ENCODE measurements at regions not wholly inside any gene's neighbourhood (a gene's known extent, or its start where the extent isn't known, plus 50 kb on each side); places are given as distances from the start of the nearest gene placed in this dataset.
"Not testable (repeated sequence)": the region's sequence is repeated elsewhere in the genome, so short reads cannot be mapped to it uniquely, and the experiment has no call there.

GRCh38 chr2:150060341-150060740 lies 427.1 kb downstream of the RND3 start:
- H3K27me3 ChIP-seq (ENCODE audit: control insufficient read depth in 2 of 2, insufficient read depth in 2 of 2, low read length in 2 of 2): no peaks in the 10 kb centered on the region
- no peaks in the 10 kb centered on the region for H3K4me1 ChIP-seq (ENCODE audit: control insufficient read depth in 2 of 2, insufficient read depth in 2 of 2, low read length in 2 of 2)
- no peaks in the 10 kb centered on the region for H3K36me3 ChIP-seq (ENCODE audit: control insufficient read depth in 2 of 2, insufficient read depth in 2 of 2, low read length in 2 of 2)
- no peaks in the 10 kb centered on the region for H3K9me3 ChIP-seq (ENCODE audit: control insufficient read depth in 2 of 2, low read length in 2 of 2)
- no peak overlapping the region for H3K27ac ChIP-seq (ENCODE audit: low read depth in 2 of 2, low read length in 2 of 2)
- H3K9ac ChIP-seq (ENCODE audit: low read depth in 1 of 2, low read length in 2 of 2): no peak overlapping the region
- H3K4me3 ChIP-seq (ENCODE audit: low read length in 2 of 2): no peak overlapping the region

GRCh38 chr2:150059676-150060075 lies 427.8 kb downstream of the RND3 start:
- H3K9me3 ChIP-seq (ENCODE audit: control insufficient read depth in 2 of 2, low read length in 2 of 2); H3K36me3 ChIP-seq (ENCODE audit: control insufficient read depth in 2 of 2, insufficient read depth in 2 of 2, low read length in 2 of 2); H3K9ac ChIP-seq (ENCODE audit: low read depth in 1 of 2, low read length in 2 of 2); H3K27me3 ChIP-seq (ENCODE audit: control insufficient read depth in 2 of 2, insufficient read depth in 2 of 2, low read length in 2 of 2); H3K4me3 ChIP-seq (ENCODE audit: low read length in 2 of 2); H3K27ac ChIP-seq (ENCODE audit: low read depth in 2 of 2, low read length in 2 of 2); H3K4me1 ChIP-seq (ENCODE audit: control insufficient read depth in 2 of 2, insufficient read depth in 2 of 2, low read length in 2 of 2): not testable (repeated sequence)

- Histone ChIP-seq H3K27me3 (ENCODE audit: control insufficient read depth in 2 of 2, insufficient read depth in 2 of 2, low read length in 2 of 2) (no peaks in the 10 kb centered on the region), H3K9me3 (ENCODE audit: control insufficient read depth in 2 of 2, low read length in 2 of 2) (no peaks in the 10 kb centered on the region), H3K36me3 (ENCODE audit: control insufficient read depth in 2 of 2, insufficient read depth in 2 of 2, low read length in 2 of 2) (no peaks in the 10 kb centered on the region), H3K4me3 (ENCODE audit: low read length in 2 of 2) (no peak overlapping the region), H3K4me1 (ENCODE audit: control insufficient read depth in 2 of 2, insufficient read depth in 2 of 2, low read length in 2 of 2) (no peaks in the 10 kb centered on the region), H3K27ac (ENCODE audit: low read depth in 2 of 2, low read length in 2 of 2) (no peak overlapping the region), H3K9ac (ENCODE audit: low read depth in 1 of 2, low read length in 2 of 2) (no peak overlapping the region)
Observed at GRCh38 chr2:150052457-150052856, 435.0 kb downstream of the RND3 start.

- H3K4me3 ChIP-seq (ENCODE audit: low read length in 2 of 2): no peak overlapping the region
- H3K27ac ChIP-seq (ENCODE audit: low read depth in 2 of 2, low read length in 2 of 2): no peak overlapping the region
- H3K9ac ChIP-seq (ENCODE audit: low read depth in 1 of 2, low read length in 2 of 2): no peak overlapping the region
- H3K27me3 ChIP-seq (ENCODE audit: control insufficient read depth in 2 of 2, insufficient read depth in 2 of 2, low read length in 2 of 2): no peaks in the 10 kb centered on the region
- no peaks in the 10 kb centered on the region for H3K36me3 ChIP-seq (ENCODE audit: control insufficient read depth in 2 of 2, insufficient read depth in 2 of 2, low read length in 2 of 2)
- no peaks in the 10 kb centered on the region for H3K4me1 ChIP-seq (ENCODE audit: control insufficient read depth in 2 of 2, insufficient read depth in 2 of 2, low read length in 2 of 2)
- no peaks in the 10 kb centered on the region for H3K9me3 ChIP-seq (ENCODE audit: control insufficient read depth in 2 of 2, low read length in 2 of 2)
Observed at GRCh38 chr2:150051004-150051403, 436.5 kb downstream of the RND3 start.

- no peak overlapping the region for H3K27ac ChIP-seq (ENCODE audit: low read depth in 2 of 2, low read length in 2 of 2)
- H3K4me3 ChIP-seq (ENCODE audit: low read length in 2 of 2): no peak overlapping the region
- no peaks in the 10 kb centered on the region for H3K27me3 ChIP-seq (ENCODE audit: control insufficient read depth in 2 of 2, insufficient read depth in 2 of 2, low read length in 2 of 2)
- H3K36me3 ChIP-seq (ENCODE audit: control insufficient read depth in 2 of 2, insufficient read depth in 2 of 2, low read length in 2 of 2): no peaks in the 10 kb centered on the region
- H3K4me1 ChIP-seq (ENCODE audit: control insufficient read depth in 2 of 2, insufficient read depth in 2 of 2, low read length in 2 of 2): no peaks in the 10 kb centered on the region
- no peaks in the 10 kb centered on the region for H3K9me3 ChIP-seq (ENCODE audit: control insufficient read depth in 2 of 2, low read length in 2 of 2)
- no peak overlapping the region for H3K9ac ChIP-seq (ENCODE audit: low read depth in 1 of 2, low read length in 2 of 2)
Observed at GRCh38 chr2:150050036-150050435, 437.4 kb downstream of the RND3 start.

- H3K27ac ChIP-seq (ENCODE audit: low read depth in 2 of 2, low read length in 2 of 2): no peak overlapping the region
- H3K4me3 ChIP-seq (ENCODE audit: low read length in 2 of 2): no peak overlapping the region
- no peaks in the 10 kb centered on the region for H3K4me1 ChIP-seq (ENCODE audit: control insufficient read depth in 2 of 2, insufficient read depth in 2 of 2, low read length in 2 of 2)
- no peaks in the 10 kb centered on the region for H3K36me3 ChIP-seq (ENCODE audit: control insufficient read depth in 2 of 2, insufficient read depth in 2 of 2, low read length in 2 of 2)
- no peak overlapping the region for H3K9ac ChIP-seq (ENCODE audit: low read depth in 1 of 2, low read length in 2 of 2)
- no peaks in the 10 kb centered on the region for H3K27me3 ChIP-seq (ENCODE audit: control insufficient read depth in 2 of 2, insufficient read depth in 2 of 2, low read length in 2 of 2)
- no peaks in the 10 kb centered on the region for H3K9me3 ChIP-seq (ENCODE audit: control insufficient read depth in 2 of 2, low read length in 2 of 2)
Observed at GRCh38 chr2:150047620-150048222, 439.7 kb downstream of the RND3 start.

GRCh38 chr2:150046810-150047209 lies 440.7 kb downstream of the RND3 start:
- H3K27me3 ChIP-seq (ENCODE audit: control insufficient read depth in 2 of 2, insufficient read depth in 2 of 2, low read length in 2 of 2): no peaks in the 10 kb centered on the region
- H3K9ac ChIP-seq (ENCODE audit: low read depth in 1 of 2, low read length in 2 of 2): no peak overlapping the region
- no peak overlapping the region for H3K27ac ChIP-seq (ENCODE audit: low read depth in 2 of 2, low read length in 2 of 2)
- no peaks in the 10 kb centered on the region for H3K9me3 ChIP-seq (ENCODE audit: control insufficient read depth in 2 of 2, low read length in 2 of 2)
- H3K4me1 ChIP-seq (ENCODE audit: control insufficient read depth in 2 of 2, insufficient read depth in 2 of 2, low read length in 2 of 2): no peaks in the 10 kb centered on the region
- no peaks in the 10 kb centered on the region for H3K36me3 ChIP-seq (ENCODE audit: control insufficient read depth in 2 of 2, insufficient read depth in 2 of 2, low read length in 2 of 2)
- H3K4me3 ChIP-seq (ENCODE audit: low read length in 2 of 2): no peak overlapping the region

- Histone ChIP-seq H3K27me3 (ENCODE audit: control insufficient read depth in 2 of 2, insufficient read depth in 2 of 2, low read length in 2 of 2) (no peaks in the 10 kb centered on the region), H3K4me1 (ENCODE audit: control insufficient read depth in 2 of 2, insufficient read depth in 2 of 2, low read length in 2 of 2) (no peaks in the 10 kb centered on the region), H3K36me3 (ENCODE audit: control insufficient read depth in 2 of 2, insufficient read depth in 2 of 2, low read length in 2 of 2) (no peaks in the 10 kb centered on the region), H3K27ac (ENCODE audit: low read depth in 2 of 2, low read length in 2 of 2) (no peak overlapping the region), H3K9me3 (ENCODE audit: control insufficient read depth in 2 of 2, low read length in 2 of 2) (no peaks in the 10 kb centered on the region), H3K4me3 (ENCODE audit: low read length in 2 of 2) (no peak overlapping the region), H3K9ac (ENCODE audit: low read depth in 1 of 2, low read length in 2 of 2) (no peak overlapping the region)
Observed at GRCh38 chr2:150046211-150046610, 441.3 kb downstream of the RND3 start.

- H3K9me3 ChIP-seq (ENCODE audit: control insufficient read depth in 2 of 2, low read length in 2 of 2): no peaks in the 10 kb centered on the region
- H3K27me3 ChIP-seq (ENCODE audit: control insufficient read depth in 2 of 2, insufficient read depth in 2 of 2, low read length in 2 of 2): no peaks in the 10 kb centered on the region
- no peaks in the 10 kb centered on the region for H3K4me1 ChIP-seq (ENCODE audit: control insufficient read depth in 2 of 2, insufficient read depth in 2 of 2, low read length in 2 of 2)
- no peaks in the 10 kb centered on the region for H3K36me3 ChIP-seq (ENCODE audit: control insufficient read depth in 2 of 2, insufficient read depth in 2 of 2, low read length in 2 of 2)
- H3K4me3 ChIP-seq (ENCODE audit: low read length in 2 of 2): no peak overlapping the region
- no peak overlapping the region for H3K9ac ChIP-seq (ENCODE audit: low read depth in 1 of 2, low read length in 2 of 2)
- no peak overlapping the region for H3K27ac ChIP-seq (ENCODE audit: low read depth in 2 of 2, low read length in 2 of 2)
Observed at GRCh38 chr2:150045601-150046000, 441.9 kb downstream of the RND3 start.

GRCh38 chr2:150043172-150043500 lies 444.3 kb downstream of the RND3 start:
- no peak overlapping the region for H3K9ac ChIP-seq (ENCODE audit: low read depth in 1 of 2, low read length in 2 of 2)
- H3K36me3 ChIP-seq (ENCODE audit: control insufficient read depth in 2 of 2, insufficient read depth in 2 of 2, low read length in 2 of 2): no peaks in the 10 kb centered on the region
- no peak overlapping the region for H3K27ac ChIP-seq (ENCODE audit: low read depth in 2 of 2, low read length in 2 of 2)
- H3K27me3 ChIP-seq (ENCODE audit: control insufficient read depth in 2 of 2, insufficient read depth in 2 of 2, low read length in 2 of 2): no peaks in the 10 kb centered on the region
- H3K9me3 ChIP-seq (ENCODE audit: control insufficient read depth in 2 of 2, low read length in 2 of 2): no peaks in the 10 kb centered on the region
- no peaks in the 10 kb centered on the region for H3K4me1 ChIP-seq (ENCODE audit: control insufficient read depth in 2 of 2, insufficient read depth in 2 of 2, low read length in 2 of 2)
- no peak overlapping the region for H3K4me3 ChIP-seq (ENCODE audit: low read length in 2 of 2)
